Prostate gland (tissue), 1 donor: ENCODE measurements at regions not wholly inside any gene's neighbourhood (a gene's known extent, or its start where the extent isn't known, plus 50 kb on each side); places are given as distances from the start of the nearest gene placed in this dataset.

ENCODE experiments used
- POLR2A ChIP-seq: fragments of 450-650 bp; IDR thresholded peaks from one replicate; pipeline ENCODE4 v1.6.1; 2016; ENCODE audit warnings: antibody characterized with exemption, mild to moderate bottlenecking
- POLR2AphosphoS5 ChIP-seq: sonication (generic); formaldehyde crosslinking; IDR thresholded peaks from one replicate; pipeline ENCODE4 v1.6.1; 2017; ENCODE audit warnings: antibody characterized with exemption

DNA sequence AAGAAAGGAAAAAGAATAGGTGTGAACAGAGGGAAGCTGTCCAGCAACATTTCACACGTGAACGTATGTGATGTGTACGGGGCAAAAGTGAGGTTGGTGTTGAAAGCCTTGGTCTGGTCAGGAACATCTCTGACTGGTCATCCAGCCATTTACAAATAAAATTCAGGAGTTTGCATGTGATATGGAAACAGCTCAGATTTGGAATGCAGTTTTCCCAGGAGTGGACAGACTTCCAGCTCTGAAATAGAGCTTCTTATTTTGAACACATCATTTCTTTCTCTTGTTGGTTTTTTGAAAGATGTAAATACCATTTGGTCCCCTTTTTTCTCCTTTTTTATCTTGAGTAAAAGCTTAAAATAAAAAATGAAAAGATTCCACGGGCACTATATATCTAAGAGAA lies 566.2 kb upstream of the ZFHX3 start:
- TF ChIP-seq POLR2A (no peak), POLR2AphosphoS5 (no peak)
